HepG2 (cell line): ENCODE measurements at regions not wholly inside any gene's neighbourhood (a gene's known extent, or its start where the extent isn't known, plus 50 kb on each side); places are given as distances from the start of the nearest gene placed in this dataset.

Experiments used
- AKAP8 ChIP-seq: sonication (generic); formaldehyde crosslinking; IDR thresholded peaks from 2 replicates; pipeline ENCODE4 v1.5.1; 2020; ENCODE audit warnings: mild to moderate bottlenecking, missing genetic modification reagents
- CREB1 ChIP-seq, 2 experiments: fragments of 450-650 bp in 1 of 2; IDR thresholded peaks; 2 replicates each; pipeline ENCODE4 v1.6.1; 2016 to 2017; ENCODE audit warnings: control low read depth in 1 of 2, mild to moderate bottlenecking in 1 of 2, missing compliant biosample characterization in 1 of 2, missing genetic modification characterization in 1 of 2
- CTCF ChIP-seq: sonication (generic); formaldehyde crosslinking; IDR thresholded peaks from 2 replicates; pipeline ENCODE4 v1.5.0; 2020; ENCODE audit warnings: mild to moderate bottlenecking, missing genetic modification reagents, moderate library complexity
- ESRRA ChIP-seq: sonication (generic); formaldehyde crosslinking; IDR thresholded peaks from 2 replicates; pipeline ENCODE4 v1.5.1; 2020; ENCODE audit warnings: mild to moderate bottlenecking, low read depth, missing genetic modification reagents
- FOXJ3 ChIP-seq: sonication (generic); formaldehyde crosslinking; IDR thresholded peaks from 2 replicates; pipeline ENCODE4 v1.4.0; 2020; ENCODE audit warnings: missing genetic modification reagents, mild to moderate bottlenecking, borderline replicate concordance
- MAX ChIP-seq: IDR thresholded peaks from 2 replicates; pipeline ENCODE4 v1.6.1; 2012; ENCODE audit warnings: inconsistent platforms
- NONO ChIP-seq, 2 experiments: fragments of 450-650 bp in 1 of 2; sonication (generic) in 1 of 2; formaldehyde crosslinking in 1 of 2; IDR thresholded peaks in 1 of 2; conservative IDR thresholded peaks in 1 of 2; 2 replicates each; pipeline versions ENCODE4 v1.6.1 to v1.8.0; 2017 to 2022; ENCODE audit warnings: mild to moderate bottlenecking in 1 of 2, missing genetic modification reagents in 1 of 2, moderate library complexity in 1 of 2
- POLR2A ChIP-seq, 2 experiments: IDR thresholded peaks; 2 replicates each; pipeline ENCODE4 v1.6.1; 2011; ENCODE audit warnings: low read depth in 2 of 2, low read length in 2 of 2, mild to moderate bottlenecking in 1 of 2, moderate library complexity in 1 of 2; ENCODE audit not compliant: insufficient read depth in 1 of 2
- SIN3A ChIP-seq: IDR thresholded peaks from 2 replicates; pipeline ENCODE4 v1.6.1; 2011; ENCODE audit warnings: low read depth, mild to moderate bottlenecking, control low read depth, low read length, borderline replicate concordance
- ZFP36 ChIP-seq: fragments of 150-350 bp; IDR thresholded peaks from 2 replicates; pipeline ENCODE4 v1.6.1; 2018; ENCODE audit warnings: borderline replicate concordance, low read length, low read depth; ENCODE audit not compliant: partially characterized antibody
- ZFX ChIP-seq: sonication (generic); formaldehyde crosslinking; IDR thresholded peaks from 2 replicates; pipeline ENCODE4 v1.4.0; 2020; ENCODE audit warnings: mild to moderate bottlenecking, low read depth, missing genetic modification reagents, moderate library complexity
- ZNF549 ChIP-seq: sonication (generic); formaldehyde crosslinking; IDR thresholded peaks from 2 replicates; pipeline ENCODE4 v1.5.0; 2020; ENCODE audit warnings: missing genetic modification reagents
- TF ChIP-seq, protein P1 (sequence below): IDR thresholded peaks from 2 replicates; pipeline ENCODE4 v1.6.1; 2016

- TF ChIP-seq POLR2A (IDR thresholded peaks at IDR 0.05; ENCODE audit: insufficient read depth in 1 of 2, low read depth in 2 of 2, low read length in 2 of 2) (no peak), ESRRA (CRISPR knock-in tag) (no peak), ZFP36 (no peak), NONO (IDR thresholded peaks at IDR 0.05) (no peak), NONO (CRISPR knock-in tag; conservative IDR thresholded peaks at IDR 0.05) (no peak), AKAP8 (no peak), SIN3A (no peak), FOXJ3 (no peak), MAX (no peak), CTCF (CRISPR knock-in tag) (no peak), ZNF549 (CRISPR knock-in tag) (no peak), CREB1 (IDR thresholded peaks at IDR 0.05) (no peak), CREB1 (CRISPR knock-in tag; IDR thresholded peaks at IDR 0.05) (no peak), ZFX (CRISPR knock-in tag) (no peak)
- TF ChIP-seq, protein P1, sequence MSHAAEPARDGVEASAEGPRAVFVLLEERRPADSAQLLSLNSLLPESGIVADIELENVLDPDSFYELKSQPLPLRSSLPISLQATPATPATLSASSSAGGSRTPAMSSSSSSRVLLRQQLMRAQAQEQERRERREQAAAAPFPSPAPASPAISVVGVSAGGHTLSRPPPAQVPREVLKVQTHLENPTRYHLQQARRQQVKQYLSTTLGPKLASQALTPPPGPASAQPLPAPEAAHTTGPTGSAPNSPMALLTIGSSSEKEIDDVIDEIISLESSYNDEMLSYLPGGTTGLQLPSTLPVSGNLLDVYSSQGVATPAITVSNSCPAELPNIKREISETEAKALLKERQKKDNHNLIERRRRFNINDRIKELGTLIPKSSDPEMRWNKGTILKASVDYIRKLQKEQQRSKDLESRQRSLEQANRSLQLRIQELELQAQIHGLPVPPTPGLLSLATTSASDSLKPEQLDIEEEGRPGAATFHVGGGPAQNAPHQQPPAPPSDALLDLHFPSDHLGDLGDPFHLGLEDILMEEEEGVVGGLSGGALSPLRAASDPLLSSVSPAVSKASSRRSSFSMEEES (CRISPR knock-in tag): no peak
Measured at GRCh38 chr16:86222965-86223551, 287.3 kb upstream of the FOXF1 start.
